PFSK-1 (cell line): ENCODE measurements at regions not wholly inside any gene's neighbourhood (a gene's known extent, or its start where the extent isn't known, plus 50 kb on each side); places are given as distances from the start of the nearest gene placed in this dataset.

Source experiments
- FOXP2 ChIP-seq: optimal IDR thresholded peaks from 2 replicates; pipeline ENCODE3; 2011; ENCODE audit warnings: borderline replicate concordance, control low read depth, inconsistent platforms; ENCODE audit not compliant: insufficient read depth; ENCODE audit errors: extremely low read length, extremely low read depth
- POLR2AphosphoS5 ChIP-seq: IDR thresholded peaks from 2 replicates; pipeline ENCODE4 v1.6.1; 2012; ENCODE audit warnings: low read depth, mild to moderate bottlenecking, control low read depth, low read length, moderate library complexity
- REST ChIP-seq, 2 experiments: IDR thresholded peaks; 2 replicates each; pipeline versions ENCODE4 v1.6.1 to v1.8.0; 2011 to 2012; ENCODE audit warnings: low read depth in 2 of 2, low read length in 2 of 2, control low read depth in 1 of 2, inconsistent platforms in 1 of 2, mild to moderate bottlenecking in 1 of 2, moderate library complexity in 1 of 2; ENCODE audit not compliant: insufficient read depth in 1 of 2
- SIN3A ChIP-seq: IDR thresholded peaks from 2 replicates; pipeline ENCODE4 v1.6.1; 2012; ENCODE audit warnings: mild to moderate bottlenecking, low read length, moderate library complexity, borderline replicate concordance; ENCODE audit not compliant: insufficient read depth
- TAF1 ChIP-seq: IDR thresholded peaks from 2 replicates; pipeline ENCODE4 v1.6.1; 2012; ENCODE audit warnings: low read length, control low read depth, borderline replicate concordance; ENCODE audit not compliant: insufficient read depth

DNA sequence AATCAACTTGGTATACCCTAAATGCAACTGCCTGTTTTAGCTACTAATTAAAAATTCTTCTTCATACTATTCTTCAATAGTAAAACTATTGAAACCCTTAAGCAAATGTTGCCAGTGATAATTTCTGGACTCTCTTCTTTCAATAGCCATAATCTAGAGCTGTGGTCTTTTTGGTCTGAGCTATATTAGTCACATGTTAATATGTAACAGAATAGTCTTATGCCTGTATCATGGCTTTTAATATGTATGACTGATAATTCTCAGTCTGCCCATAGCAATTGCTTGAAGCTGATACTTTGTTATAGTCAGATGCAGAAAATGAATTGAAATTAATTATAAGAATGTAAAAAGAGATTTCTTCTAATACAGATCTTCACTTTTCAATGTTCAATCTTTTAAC, 1871.9 kb upstream of the CDH6 start:
- TF ChIP-seq TAF1 (no peak), FOXP2 (no peak), POLR2AphosphoS5 (no peak), REST (IDR thresholded peaks at IDR 0.05; ENCODE audit: insufficient read depth in 1 of 2, low read depth in 2 of 2, low read length in 2 of 2) (no peak), SIN3A (no peak)

- TF ChIP-seq TAF1 (no peak), FOXP2 (no peak)
These were observed 1884.1 kb upstream of the CDH6 start for GRCh38 chr5:29309359-29309758.

DNA sequence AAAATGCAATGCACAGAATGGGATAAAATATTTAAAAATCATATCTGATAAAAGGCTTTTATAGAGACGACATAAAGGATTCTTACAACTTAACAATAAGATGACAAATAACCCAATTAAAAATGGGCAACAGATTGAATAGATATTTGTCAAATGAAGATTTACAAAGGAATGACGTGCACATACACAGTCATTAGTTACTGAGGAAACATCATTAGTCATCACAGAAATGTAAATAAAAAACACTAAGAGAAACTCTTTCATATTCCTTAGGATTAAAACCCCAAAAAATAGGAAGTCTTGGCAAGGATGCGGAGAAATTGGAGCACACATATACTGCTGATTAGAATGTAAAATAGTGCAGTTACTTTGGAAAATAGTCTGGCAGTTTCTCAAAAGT, 1886.0 kb upstream of the CDH6 start:
- TF ChIP-seq REST (IDR thresholded peaks at IDR 0.05; ENCODE audit: insufficient read depth in 1 of 2, low read depth in 2 of 2, low read length in 2 of 2) = no peak
- no peak for TF ChIP-seq SIN3A
- TF ChIP-seq POLR2AphosphoS5 = no peak
- no peak for TF ChIP-seq FOXP2
- TF ChIP-seq TAF1 = no peak

DNA sequence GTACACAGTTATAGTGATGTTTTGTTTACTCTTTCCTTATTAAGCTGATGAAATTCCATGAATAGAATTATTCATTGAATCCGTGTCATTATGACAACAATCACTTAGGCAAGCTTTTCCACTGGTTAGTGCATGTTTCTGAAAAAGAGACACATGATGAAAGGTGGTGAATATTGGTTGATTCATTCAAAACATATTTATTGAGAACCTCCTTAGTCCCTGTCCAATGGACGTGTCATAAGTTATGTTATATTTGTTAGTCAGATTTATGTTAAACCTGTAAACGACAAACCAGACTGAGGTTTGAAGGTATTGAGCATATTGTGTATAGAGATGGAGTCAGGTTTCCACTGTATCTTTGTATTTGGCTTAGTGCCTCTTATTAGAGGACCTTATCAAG, 1888.9 kb upstream of the CDH6 start:
- no peak for TF ChIP-seq TAF1
- TF ChIP-seq REST (IDR thresholded peaks at IDR 0.05; ENCODE audit: insufficient read depth in 1 of 2, low read depth in 2 of 2, low read length in 2 of 2) = no peak
- TF ChIP-seq POLR2AphosphoS5 = no peak
- no peak for TF ChIP-seq FOXP2
- TF ChIP-seq SIN3A = no peak

GRCh38 chr5:29296548-29296947, 1896.9 kb upstream of the CDH6 start:
- TF ChIP-seq FOXP2 = no peak
- no peak for TF ChIP-seq POLR2AphosphoS5
- no peak for TF ChIP-seq TAF1
- no peak for TF ChIP-seq SIN3A
- TF ChIP-seq REST (IDR thresholded peaks at IDR 0.05; ENCODE audit: insufficient read depth in 1 of 2, low read depth in 2 of 2, low read length in 2 of 2) = no peak
